ENCODE measurements at regions not wholly inside any gene's neighbourhood (a gene's known extent, or its start where the extent isn't known, plus 50 kb on each side); places are given as distances from the start of the nearest gene placed in this dataset.

DNA sequence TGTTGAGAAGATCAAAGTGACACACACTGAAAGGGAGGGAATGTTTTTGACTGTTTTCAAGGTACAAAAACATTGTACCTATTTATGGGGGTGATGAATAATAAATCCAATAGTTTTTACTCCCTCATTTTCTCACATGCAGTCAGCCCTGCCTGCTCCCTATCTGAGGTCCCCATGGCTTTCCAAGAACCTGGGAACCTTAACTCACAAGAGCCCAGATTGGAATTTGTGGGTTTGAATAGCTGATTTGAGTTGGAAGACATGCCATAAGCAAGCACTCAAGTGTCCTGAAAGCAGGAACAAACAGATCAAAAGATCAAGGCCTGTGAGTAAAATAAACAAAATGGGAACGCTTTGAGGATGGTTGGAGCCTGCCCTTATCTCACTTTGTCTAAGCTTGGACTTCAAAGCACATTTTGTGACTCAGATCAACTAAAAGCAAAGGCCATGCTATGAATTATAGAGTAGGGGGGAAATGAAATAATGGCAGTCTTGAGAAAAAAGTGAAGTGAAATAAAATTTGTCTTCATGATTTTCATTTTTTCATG is 136.6 kb downstream of the LYPLAL1 start:
- DNase-seq (ENCODE audit: low read depth): no peak

DNA sequence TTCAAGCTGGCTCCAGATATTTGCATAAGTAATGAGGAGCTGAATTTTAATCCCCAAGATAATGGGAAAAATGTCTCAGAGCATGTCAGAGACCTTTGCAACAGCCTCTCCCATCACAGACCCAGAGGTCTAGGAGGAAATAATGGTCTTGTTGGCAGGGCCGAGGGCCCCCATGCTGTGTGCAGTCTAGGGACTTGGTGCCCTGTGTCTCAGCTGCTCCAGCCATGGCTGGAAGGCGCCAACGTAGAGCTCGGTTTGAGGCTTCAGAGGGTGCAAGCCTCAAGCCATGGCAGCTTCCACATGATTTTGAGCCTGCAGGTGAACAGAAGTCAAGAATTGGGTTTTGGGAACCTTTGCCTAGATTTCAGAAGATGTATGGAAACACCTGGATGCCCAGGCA is 134.7 kb downstream of the LYPLAL1 start:
- DNase-seq (ENCODE audit: low read depth): no peak

DNA sequence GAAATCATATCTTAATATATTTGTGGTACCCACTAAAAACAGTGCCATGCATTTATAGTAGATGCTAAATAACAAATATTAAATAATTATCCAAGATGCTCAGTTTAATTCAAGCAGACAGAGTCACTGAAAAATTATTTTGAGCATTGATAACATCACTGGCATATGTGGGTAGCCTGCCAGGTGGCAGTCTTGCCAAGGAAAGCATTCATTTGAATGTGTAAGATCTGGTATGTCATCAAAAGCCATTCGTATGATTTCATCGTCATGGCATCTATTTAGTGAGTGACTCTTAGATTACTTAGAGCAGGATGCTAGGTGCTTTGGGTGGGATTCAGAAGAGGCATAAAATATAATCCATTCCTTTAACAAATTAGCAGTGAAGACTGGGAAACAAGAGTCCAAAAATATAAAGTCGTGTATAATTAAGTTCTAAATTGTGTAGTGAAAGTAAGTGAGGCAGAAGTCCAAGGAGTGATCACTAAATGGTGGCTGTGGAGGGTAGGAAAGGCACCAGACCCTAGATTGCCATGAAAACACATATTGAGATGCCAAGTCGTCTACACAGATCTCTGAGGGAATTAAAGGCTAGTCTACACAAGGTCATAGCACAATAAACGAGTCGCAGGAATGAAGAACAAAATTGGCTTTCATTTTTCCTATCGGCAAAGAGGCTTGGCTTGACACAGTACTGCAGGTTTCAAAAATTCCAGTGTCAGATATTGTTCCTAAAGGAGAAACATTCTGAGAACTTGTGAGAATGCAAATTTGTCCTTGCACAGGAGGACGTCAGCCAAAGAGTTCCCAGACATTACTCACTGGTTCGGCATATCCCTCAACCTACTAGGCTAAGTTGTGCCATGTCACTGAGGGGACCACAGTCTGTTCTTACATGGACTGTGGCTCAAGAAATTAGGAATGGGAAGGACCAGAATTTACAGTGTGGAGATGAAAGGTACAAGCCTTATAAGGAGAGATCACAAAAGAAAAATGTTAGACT is 130.8 kb downstream of the LYPLAL1 start:
- peak; percentile 49 for DNase-seq (ENCODE audit: low read depth)

DNA sequence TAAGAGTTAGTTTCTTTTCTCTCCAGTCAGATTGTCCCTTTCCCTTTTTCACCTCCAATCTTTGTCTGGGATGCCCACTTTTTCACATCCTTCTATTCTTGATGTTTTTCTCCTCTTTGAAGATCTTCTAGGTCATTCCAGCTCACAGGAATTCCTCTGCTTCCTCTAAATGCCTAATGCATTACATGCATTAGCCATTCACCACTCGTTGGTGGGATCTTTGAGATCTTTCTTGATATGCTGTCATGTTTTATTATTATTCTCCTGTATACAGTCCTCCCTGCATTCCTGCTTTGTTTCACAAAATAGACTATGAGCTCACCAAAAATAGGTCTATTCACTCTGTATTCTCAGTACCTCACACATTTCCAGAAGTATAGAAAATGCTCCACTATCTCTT is 129.0 kb downstream of the LYPLAL1 start:
- no peak for DNase-seq (ENCODE audit: low read depth)

DNA sequence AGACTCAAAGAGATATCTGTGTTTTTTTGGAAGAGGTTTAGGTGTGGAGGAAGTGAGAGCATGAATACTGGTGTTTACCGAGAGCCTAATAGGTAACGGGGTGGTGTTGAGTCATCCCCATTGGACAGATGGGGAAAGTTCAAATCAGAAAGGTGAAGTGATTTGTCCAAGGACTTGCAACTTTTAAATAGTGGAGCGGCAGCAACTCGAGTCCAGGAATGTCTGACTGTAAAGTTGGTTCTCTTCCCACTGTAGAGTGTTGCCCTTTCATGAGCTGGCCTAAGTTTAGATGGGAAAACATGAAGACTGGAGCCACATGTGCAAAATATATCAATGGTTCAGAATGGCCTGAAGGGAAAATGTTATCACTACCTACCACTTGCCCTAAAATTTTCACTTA is 125.7 kb downstream of the LYPLAL1 start:
- DNase-seq (ENCODE audit: low read depth): no peak

DNA sequence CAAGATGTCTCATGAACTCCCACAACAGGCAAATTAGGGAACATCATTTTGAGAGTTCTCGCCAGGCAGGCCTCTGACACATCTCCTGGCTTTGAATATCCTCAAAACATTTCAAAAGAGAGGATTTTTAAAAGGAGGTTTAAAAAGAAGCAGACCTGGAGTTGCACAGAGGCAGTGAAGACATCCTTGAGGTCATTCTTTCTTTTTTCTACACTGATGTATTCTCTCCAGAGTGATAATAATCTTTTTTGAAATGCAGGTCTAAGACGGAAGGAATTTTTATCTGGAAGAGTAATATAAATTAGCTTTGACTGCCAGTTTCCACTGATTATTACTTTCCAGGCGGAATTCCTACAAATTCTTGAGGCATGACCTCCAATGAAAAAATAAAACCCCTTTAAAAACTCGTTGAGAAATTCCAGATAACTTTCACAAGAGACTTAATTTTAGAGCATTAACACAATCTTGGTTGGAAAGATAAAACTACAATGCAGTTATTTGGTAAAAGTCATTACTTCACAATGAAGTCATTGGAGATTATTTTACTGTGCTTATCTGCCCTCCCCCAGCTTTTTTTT is 125.0 kb downstream of the LYPLAL1 start:
- no peak for DNase-seq (ENCODE audit: low read depth)

DNA sequence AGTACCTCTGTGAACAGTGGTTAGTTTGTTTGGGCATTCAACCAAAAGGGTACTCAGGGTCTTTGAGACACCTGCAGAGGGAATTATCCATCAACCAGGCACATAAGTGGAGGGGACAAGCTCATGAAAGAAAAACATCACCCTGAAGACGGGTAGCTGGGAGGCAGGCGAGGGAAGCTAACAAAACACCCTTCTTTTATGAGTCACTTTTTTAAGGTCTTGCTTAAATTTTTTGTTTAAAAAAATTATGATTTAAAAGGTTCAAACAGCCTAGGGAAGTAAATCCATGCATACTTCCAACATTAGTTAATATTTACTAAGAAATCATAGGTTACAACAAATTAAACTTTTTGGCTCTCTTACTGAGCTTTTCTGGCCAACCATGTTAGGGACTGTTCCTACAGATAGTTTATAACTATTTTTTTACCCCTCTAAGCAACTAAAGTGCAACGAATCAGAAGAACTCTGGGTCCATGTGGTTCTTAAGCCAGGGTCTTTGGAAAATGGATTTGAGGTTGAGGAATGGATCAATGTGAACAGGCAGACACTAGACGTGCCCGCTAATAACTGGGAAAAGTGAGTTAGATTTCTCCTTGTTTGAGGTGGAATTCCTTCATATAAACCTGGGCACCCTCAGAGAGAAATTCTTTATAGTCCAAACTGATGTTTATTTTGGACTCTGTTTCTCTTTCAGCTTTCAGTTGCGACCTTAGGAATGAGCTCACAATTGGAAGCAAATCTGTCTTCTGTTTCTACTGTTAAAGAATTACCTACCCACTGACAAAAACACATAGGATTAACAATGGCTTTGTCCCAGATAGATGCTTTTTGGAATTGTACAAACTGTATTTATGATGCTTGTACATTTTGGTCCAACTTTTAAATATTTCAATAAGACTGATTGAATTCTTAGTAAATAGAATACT is 123.0 kb downstream of the LYPLAL1 start:
- DNase-seq (ENCODE audit: low read depth): no peak

DNA sequence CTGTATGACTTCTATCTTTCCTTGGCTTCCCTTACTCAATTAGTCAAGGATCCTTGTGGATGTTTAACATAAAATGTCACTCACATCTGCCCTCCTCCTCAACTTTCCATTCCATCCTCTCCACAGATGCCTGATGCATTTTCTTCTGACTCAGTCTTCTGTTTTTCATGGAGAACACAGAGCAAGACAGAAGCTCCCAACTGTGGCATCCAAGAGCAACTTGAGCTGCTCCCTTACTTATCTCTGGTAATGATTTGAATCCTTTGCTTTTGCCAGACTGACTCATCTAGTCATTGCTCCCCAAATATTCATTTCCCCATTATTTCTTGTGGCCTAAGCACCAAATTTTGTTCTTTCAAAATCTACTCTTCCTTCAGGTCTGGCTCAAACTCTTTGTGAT is 120.6 kb downstream of the LYPLAL1 start:
- no peak for DNase-seq (ENCODE audit: low read depth)

DNA sequence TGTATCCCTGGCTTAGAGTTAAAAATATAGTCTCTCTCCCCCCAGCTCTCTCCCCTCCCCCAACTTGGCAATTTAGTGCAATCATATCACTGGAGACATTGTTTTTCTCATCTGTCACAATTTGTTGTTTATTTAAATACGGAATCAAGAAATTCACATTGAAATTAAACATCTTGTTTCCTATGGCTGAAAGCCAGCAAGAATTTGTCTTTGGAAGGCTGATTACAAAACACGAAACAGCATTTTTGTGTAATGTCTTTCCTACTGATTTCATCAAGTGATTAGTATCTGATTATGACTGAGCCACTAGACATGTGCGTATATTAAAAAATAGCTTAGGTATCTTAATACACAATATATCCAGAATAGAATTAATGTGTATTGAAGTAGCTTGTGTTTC is 119.7 kb downstream of the LYPLAL1 start:
- DNase-seq (ENCODE audit: low read depth): no peak

DNA sequence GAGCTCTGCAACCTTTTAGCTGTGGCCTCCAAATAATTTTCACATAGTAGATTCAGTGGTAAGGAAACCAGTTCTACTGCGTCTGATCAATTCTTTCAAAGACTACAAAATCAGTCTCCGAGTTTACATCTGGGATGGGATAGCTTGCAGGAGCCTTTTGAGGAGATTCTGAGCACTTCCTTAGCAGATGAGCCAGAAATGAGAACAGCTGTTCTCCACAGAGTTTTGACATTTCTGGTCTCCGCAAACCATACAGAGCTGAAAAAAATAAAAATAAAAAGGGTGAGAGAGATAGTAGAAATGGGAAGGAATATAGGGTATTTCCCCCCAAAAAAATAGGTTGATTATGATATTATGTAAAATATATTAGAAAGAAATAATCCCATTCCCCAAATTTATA is 119.3 kb downstream of the LYPLAL1 start:
- no peak for DNase-seq (ENCODE audit: low read depth)

DNA sequence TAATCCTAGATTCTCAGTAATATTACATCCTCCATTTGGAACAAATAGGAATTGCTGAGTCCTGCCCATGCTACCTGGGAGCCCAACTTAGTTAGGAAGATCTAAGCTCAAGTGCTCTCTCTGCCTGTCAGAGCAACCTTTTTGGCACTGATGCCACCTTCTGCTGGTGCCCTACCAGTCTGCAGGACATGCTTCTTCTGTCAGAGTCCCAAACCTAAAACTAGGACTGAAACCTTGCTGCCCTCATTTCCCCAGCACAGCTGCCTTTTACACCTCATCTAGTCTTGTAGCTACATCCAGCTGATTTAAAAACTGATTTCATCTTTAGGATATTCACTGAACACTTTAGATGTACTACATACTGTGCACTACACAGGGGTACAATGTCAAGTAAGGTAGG is 118.7 kb downstream of the LYPLAL1 start:
- no peak for DNase-seq (ENCODE audit: low read depth)

DNA sequence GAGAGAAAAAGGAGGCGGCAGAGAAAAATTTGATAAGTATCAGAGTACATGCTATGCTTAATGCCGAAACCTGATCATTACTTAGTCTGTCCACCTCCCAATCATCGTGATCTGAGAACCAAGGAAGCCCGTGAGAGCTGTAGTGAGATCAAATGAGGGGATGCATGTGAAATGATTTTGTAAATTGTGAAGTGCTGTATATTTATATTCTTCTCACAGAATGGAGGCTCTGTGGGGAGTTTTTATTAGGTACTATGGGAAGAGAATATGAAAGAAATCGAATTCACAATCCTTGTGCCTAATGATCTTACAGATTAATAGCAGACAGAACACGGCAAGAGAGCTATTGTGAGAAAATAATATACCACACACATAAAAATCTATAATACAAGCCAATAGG is 115.5 kb downstream of the LYPLAL1 start:
- DNase-seq (ENCODE audit: low read depth): no peak

DNA sequence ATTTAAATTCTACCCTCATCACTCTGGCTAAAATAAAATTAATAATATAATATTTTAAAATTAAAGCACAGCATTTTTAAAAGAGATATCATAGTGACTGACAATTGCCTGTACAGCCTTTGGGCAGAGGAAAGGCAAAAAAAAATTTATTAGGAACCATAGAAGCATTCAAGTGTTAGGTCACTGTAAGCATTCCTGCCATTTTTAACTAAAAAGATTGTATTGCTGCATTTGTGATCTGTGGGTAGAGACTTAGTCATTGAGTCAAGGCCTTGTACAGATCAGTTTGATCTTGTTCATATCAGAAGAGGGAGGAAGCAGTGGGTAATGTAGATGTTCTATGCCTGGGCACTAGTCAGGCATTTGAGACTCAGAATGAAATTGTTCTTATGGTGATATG is 109.9 kb downstream of the LYPLAL1 start:
- no peak for DNase-seq (ENCODE audit: low read depth)

DNA sequence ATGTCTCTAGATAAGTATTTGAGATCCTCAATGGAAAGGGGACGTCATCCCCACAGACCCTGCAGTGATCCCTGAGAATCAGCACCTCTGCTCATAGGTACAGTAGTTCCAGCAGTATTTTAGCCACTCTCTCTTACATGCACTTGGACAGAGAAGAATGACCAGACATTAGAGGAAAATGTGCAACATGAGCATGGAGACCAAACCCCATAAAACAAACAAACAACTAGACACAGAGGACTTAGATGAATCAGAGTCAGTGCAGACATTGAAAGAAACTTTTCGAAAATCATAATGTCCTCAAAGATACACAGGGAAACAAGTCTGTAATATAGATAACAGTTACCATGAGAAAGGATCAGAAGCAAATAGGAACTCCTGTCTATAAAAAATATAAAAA is 108.2 kb downstream of the LYPLAL1 start:
- no peak for DNase-seq (ENCODE audit: low read depth)

DNA sequence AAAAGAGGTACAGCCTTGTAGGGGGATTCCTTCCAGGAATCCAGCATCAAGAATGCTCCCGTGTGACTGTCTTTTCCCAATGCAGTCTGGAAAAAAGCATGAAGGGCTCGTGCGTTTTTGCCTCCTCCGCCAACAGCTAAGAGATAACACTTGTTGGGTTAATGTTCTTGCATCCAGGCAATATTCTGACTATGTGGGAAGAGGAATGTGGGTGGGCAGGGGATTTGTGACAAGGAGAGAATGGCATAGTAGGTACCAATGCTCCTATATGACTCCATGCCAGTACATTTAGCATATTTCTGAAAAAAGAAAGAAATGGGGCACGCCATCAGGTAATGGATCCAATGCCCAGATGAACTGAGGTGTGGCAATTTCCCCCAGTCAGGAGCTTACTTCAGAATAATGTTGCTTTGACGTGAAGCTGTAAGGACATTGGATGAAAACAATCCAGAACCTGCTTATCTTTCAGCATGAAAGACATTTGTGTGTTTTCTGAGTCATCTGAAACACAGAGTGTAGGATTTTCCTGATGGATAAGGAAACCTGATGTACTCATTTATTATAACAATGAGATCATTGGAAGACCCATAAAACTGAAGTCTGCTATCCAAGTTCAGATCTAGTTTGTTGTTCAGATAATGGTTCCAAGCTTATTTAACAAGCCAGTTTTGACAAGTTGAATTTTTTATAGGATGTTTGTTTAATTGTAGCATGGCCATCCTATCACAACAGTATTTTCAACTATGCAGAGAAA is 105.5 kb downstream of the LYPLAL1 start:
- DNase-seq (ENCODE audit: low read depth): no peak

DNA sequence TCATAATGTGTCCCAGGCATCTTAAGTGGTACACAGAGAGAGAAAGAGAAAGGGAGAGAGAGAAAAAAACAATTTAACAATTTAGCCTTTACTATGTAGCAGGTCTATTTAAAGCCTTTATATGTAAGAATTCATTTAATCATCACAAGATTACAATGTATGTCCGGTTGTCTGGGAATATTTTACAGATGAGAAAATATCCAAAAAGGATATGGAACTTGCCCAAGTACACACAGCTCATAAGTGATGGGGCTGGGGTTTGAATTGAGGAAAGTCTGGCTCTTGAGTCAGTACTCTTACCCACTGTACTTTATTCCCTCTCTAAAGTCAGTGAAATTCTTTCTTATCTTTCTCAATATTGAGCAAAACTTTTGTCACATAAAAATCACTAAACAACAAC is 104.6 kb downstream of the LYPLAL1 start:
- no peak for DNase-seq (ENCODE audit: low read depth)

DNA sequence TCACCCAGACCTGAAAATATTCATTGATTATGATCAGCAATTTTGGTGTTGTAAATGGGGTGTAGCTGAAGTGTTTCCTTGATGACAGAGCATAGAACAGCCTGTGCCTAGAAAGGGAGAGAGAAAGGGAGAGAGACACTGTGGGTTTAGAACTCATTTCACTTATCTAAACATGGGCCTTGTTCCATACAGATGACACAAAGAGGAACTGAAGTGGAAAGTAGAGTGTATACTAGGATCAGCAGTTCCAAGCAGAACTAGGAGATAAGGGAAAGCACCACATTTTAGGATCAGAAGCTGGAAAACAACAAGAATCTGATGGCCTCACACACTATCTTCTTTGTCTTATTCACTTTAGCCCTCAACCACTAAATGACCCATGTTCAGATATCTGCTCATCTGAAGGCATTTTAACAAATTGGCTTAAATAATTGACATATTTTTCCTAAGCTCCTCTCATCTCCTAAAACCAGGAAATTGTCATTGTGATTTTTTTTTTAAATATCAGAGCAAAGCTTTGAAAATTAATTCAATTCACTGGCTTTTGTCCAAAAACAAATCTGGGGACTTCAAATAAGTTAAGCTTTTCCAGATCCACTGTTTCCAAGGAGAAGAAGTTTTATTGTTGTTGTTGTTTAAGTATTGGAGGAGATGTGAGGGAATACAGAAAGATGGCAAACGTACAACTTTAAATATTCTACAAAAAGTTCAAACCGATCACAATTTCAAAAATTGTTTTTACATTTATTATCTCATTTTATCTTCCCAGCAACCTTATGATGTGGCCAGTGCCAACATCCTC is 103.8 kb downstream of the LYPLAL1 start:
- DNase-seq (ENCODE audit: low read depth): no peak

DNA sequence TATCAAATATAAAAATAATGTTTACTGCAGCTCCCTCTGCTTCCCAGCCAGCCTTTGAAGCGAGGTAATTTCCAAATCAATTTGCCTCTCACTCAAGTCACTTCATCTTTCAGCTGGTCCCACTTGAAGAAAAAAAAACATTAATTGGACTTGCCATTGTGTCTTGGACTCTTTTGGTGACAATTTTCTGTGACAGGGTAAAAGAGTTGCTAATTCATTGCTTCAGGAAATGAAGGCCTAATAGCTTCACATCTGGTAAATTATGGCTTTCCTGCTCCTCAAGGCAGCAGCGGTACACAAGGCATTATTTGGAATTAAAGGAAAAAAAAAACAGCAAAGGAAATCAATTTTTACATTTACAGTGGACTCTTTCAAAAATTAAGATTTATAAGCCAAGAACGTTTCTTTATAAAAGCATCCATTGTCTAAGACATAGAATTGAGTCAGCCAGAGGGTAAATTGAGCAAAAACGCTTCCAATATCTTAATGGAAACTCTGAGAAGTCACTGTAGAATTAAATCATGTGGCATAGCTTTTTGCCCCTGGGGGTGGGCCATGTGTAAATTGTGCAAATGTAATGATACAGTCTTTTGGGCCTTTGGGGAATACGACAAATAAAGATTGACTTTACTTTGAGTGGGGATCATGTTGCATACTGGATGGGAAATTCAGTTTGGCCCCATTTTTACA is 102.5 kb downstream of the LYPLAL1 start:
- no peak for DNase-seq (ENCODE audit: low read depth)

DNA sequence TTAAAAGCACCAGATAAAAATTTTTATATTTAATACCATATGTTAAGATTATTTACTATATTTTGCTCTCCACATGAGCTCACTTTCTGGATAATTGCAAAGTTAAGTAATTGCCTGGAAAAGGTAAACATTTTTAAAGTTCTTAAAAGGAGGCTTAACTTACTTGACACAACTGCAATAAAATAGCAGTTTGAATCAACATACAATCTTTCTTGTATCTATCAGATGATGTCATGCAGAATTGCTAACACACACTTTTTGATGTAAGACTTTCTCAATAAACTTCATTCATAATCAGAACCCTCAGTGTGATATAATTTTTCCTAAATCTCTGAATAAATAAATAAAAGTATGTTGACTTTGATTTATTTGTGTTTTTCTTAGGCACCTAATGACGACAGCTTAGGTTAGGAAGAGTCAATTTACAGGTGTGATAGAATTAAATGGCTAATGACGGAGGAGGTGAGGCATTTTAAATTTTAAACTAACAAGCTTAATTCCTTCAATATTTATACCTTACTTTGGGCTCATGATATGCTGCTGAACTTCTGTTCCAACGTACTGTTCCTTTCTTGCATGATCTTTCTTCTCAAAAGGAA is 99.5 kb downstream of the LYPLAL1 start:
- no peak for DNase-seq (ENCODE audit: low read depth)
